ENCODE measurements at regions not wholly inside any gene's neighbourhood (a gene's known extent, or its start where the extent isn't known, plus 50 kb on each side); places are given as distances from the start of the nearest gene placed in this dataset.

GRCh38 chr4:155509555-155509954 lies 132.8 kb upstream of the MAP9 start:
- TF ChIP-seq CTCF (IDR thresholded peaks at IDR 0.05): no peak
- no peak for TF ChIP-seq POLR2AphosphoS5 (IDR thresholded peaks at IDR 0.05)

Data from gastroesophageal sphincter (tissue), 3 donors.